T-helper 22 cell (primary cell): ENCODE measurements at regions not wholly inside any gene's neighbourhood (a gene's known extent, or its start where the extent isn't known, plus 50 kb on each side); places are given as distances from the start of the nearest gene placed in this dataset.

Source experiments
- DNase-seq: peaks from one replicate; pipeline ENCODE4 v3.0.0-alpha.2; 2020; ENCODE audit warnings: low read depth

GRCh38 chr1:98480271-98480670 lies 181.2 kb upstream of the SNX7 start:
- no peak for DNase-seq

DNA sequence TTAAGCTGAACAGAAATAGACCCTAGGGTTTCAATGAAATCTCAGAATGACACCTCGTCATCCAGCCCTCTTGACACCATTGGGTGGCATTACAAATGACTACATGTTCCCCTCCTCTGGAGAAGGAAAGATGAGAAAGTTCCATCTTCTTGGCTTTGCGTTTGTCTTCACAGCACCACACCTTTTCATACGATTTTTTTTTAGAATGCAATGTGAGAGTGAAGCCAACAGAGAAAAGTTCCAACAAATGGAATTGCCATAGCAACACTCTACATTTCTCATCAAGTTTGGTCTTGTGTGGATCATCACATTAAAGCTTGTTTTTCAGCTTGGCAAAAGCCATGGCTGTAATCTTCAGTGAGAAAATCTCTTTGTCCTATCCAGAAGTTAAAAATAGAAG lies 183.4 kb upstream of the SNX7 start:
- DNase-seq: no peak

DNA sequence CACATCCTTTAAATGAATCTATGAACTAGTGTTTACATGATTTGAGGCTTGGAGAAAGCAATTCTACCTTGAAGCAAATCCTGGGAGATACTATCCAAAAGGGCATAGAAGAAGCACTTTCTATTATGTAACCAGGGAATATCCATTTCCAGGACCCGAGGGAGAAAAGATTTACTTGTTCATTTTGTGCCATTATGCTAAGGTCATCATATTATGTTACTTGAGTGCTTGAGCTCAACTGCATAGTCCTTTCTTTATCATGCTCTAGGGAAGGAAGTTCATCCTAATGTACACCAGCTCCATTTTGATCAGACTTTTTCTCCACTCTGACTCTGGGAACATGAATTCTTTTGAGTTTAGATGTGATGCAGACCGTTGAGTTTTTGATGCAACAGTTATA lies 188.6 kb upstream of the SNX7 start:
- no peak for DNase-seq

DNA sequence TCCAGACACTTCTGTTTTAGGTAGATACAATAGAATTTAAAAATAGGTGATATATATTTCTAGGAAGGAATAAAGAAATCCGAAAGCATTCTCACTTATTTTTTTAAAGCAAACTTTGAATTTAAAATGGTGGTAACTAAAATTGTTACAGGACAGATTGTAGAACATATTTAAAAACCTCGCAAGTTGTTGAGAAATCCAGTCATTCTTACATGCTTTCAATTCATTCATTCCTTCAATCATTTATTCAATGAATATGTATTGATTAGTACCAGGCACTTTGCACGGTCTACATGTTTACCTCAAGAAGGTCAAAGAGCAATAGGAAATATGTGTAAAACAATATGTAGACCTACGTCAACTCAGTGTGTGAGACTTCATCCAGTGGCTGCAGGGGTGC lies 189.9 kb upstream of the SNX7 start:
- no peak for DNase-seq

GRCh38 chr1:98468111-98468717 lies 193.3 kb upstream of the SNX7 start:
- DNase-seq: no peak

DNA sequence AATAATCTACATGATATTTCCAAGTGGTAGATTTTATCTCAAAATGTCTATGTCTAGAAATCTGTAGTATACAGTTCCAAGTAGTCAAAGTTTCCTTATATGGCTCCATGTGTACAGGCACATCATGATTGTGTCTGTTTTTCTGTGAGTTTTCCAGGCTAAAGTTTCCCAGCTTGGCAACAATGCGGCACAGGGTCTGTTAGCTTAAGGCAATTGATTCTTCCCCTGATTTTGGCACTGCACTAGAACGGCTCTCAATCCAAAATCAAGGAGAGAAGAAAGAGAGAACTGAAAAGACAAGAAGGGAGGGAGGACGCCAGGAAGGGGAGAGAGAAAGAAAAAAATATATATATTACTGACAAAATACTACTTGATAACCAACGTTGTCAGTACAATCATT lies 193.9 kb upstream of the SNX7 start:
- no peak for DNase-seq

DNA sequence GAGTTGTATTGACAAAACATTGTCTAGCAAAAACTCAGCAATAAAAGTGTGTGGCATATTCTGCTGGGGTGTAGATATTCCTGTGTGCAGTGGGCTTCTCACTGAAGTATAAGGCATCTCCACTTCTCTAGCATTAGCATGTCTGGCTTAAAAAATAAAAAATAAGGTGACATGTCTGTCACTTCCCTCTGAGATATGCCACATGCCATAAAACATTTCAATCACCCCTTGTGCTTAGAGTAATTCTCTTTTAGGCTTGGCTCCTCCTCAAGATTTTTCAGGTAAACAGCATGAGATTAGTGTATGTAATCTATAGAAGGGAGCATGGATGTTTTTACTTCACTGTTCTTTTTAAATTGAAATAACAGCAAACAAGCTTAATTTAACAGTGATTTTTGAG lies 194.4 kb upstream of the SNX7 start:
- DNase-seq: no peak

GRCh38 chr1:98461873-98462385 lies 199.6 kb upstream of the SNX7 start:
- DNase-seq: no peak

DNA sequence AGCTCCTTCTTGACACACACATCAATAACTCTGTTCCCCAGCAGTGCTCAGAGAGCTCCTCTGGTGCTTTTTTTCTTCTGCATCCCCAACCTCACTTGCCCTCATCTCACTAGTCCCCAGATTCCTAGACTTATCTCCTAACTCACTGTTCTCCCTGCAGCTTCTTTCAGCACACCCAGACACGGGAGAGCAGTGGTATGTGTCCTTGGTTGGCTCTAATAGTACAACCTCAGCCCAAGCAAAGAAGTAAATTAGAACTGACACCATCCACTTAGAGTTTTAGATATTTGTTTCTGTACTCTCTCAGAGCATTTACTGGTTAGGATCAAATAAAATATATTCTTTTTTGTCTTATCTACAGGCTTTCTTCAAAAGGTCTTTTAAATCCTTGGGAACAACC lies 201.4 kb upstream of the SNX7 start:
- DNase-seq: no peak

- DNase-seq: no peak
Observed at GRCh38 chr1:98459486-98459870, 202.0 kb upstream of the SNX7 start.

- no peak for DNase-seq
Observed at GRCh38 chr1:98458511-98459485, 202.7 kb upstream of the SNX7 start.

GRCh38 chr1:98457248-98457647 lies 204.3 kb upstream of the SNX7 start:
- DNase-seq: no peak

GRCh38 chr1:98454666-98455065 lies 206.9 kb upstream of the SNX7 start:
- DNase-seq: no peak

DNA sequence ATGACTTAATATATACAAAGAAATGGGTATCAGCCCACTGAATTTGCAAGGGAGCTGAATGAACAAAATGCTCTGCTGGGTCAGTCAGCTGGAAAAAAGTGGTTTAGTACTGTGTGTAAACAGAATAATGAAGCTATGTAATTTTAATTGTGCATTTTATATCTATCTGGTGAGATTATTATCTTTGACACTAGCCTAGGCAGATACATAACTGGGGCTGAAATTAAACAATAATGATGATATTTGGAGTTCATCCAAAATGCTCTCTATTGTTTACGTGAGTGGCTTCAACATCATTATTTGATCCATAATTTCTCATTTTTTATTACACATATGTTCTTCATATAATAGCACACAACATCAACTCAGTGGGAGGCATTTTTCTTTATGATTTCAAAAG lies 208.5 kb upstream of the SNX7 start:
- DNase-seq: no peak

DNA sequence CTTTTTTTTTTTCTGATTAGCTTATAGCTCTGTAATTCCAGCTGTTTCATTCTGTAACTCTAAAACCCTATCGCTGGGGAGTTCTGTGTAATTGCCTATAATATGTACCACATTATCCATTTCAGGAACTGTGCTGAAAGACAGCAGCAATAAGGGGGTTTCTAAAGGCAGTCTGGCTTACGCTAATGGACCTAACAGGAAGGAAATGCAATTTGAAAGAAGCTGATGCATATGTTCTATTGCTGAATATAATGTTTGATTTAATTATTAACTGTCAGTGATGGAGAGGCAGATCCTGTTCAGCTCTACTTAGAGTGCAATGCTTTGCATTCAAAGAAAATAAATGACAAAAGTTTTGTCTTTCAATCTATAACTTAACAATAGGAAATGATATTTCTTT lies 209.4 kb upstream of the SNX7 start:
- no peak for DNase-seq

DNA sequence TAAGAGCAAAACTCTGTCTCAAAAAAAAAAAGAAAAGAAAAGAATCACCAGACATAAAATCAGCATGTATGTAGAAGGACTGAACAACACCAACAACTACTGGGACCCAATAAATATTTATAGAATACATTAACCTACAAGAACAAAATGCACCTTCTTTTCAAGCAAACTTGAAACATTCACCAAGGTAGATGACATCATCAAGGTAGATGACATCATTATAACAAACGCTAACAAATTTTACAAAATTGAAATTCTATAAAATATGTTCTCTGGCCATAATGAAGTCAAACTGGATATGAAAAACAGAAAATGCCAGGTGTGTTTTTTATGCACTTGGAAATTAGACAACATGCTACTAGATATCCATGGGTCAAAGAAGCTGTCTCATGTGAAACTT lies 220.2 kb upstream of the SNX7 start:
- no peak for DNase-seq

GRCh38 chr1:98439471-98439870 lies 222.1 kb upstream of the SNX7 start:
- DNase-seq: no peak

- DNase-seq: no peak
Observed at GRCh38 chr1:98437540-98437939, 224.0 kb upstream of the SNX7 start.

DNA sequence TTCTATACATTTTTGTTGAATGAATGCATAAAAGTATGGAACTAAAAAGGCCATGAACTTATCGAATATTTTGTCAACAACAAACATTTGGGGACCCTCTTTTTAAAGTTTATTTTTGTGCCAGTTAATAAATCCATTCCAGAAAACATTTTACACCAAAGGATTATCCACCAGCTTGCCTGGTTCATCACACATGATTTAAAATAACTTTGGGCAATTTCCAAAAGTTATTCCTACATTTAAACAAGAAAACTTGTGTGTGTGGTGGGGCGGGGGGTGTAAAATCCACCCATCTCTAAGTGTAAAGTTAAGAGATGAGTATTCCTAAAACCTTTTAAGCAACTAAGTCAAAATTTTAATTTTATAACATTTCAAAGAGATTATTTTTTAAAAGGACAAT lies 224.5 kb upstream of the SNX7 start:
- DNase-seq: no peak

DNA sequence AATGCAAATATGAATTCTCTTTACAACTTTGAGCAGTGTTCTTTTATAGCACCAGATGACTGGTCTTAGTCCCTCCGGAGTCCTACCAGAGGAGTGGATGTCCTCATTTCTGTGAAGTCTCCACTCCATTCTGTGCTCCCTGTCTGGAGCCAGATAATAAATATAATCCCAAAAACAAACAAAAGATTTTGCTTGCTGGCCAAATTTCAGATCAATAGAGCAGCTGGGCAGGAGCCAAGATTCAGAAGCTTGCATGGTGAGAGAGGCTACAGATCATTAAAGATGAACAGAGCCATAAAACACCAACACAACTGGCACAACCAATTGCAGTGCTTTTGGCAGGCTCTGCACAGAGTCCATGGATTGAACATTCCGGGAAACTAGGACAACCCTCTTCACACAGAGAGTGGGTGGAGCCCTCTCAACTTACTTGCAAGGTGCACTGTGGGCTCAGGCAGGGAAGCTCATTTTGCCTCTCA lies 231.5 kb upstream of the SNX7 start:
- no peak for DNase-seq

GRCh38 chr1:98428864-98429263 lies 232.7 kb upstream of the SNX7 start:
- DNase-seq: no peak

GRCh38 chr1:98427664-98428063 lies 233.9 kb upstream of the SNX7 start:
- no peak for DNase-seq

DNA sequence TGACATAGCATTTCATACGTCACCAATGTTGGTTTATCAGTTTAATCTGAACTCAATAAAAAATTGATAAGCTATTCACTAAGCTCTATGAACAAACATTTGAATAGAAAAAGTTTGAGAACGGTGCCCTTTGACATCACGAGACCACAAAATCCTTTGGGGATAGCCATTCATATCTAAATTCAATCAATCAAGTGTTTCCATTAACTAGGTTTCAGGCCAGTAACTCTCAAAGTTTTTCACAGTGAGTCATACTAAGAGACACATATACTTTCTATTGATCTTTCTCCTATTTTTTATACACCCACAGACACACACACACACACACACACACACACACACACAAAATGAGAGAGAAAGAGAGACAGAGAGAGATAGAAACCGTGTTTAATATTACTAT lies 235.4 kb upstream of the SNX7 start:
- DNase-seq: no peak
